Femur (tissue), 1 donor: ENCODE measurements at regions not wholly inside any gene's neighbourhood (a gene's known extent, or its start where the extent isn't known, plus 50 kb on each side); places are given as distances from the start of the nearest gene placed in this dataset.

Experiments used
- DNase-seq: peaks from one replicate; pipeline ENCODE4 v3.0.0-alpha.2; 2017

DNA sequence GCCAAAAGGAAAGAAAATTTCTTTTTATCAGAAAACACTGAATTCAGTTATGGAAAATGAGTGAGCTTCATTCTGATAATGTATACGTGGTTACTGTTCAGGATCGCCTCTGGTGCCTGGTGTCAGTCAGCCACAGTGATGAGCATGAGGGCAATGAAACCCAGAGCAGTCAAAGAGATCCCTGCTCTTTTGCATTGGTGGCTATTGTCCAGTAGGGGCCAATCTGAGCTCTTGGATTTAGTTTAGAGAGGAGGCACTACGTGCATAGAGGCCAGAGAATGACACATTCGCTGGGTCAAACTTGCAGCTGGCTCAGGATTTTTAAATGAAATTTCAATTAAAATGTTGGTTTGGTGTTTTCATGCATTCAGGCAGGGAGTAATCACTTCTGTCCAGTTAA lies 522.9 kb downstream of the TMEM182 start:
- DNase-seq = no peak

DNA sequence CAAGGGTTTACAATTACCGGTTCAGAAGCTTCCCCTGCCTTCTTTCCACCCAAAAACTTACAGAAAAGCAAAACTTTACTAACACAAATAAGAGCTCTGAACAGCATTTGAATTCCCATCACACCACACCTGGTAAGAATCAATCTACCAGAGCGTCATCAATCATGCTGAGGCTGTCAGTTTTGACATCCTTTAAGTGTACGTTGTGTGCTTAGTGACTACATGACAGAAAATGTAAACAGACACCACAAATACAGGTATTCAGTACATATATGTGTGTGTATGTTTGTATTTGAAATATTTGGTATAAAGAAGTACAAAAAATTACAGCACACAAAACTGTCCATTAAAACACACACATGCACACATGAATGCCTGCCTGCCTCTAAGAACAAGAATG lies 523.5 kb downstream of the TMEM182 start:
- DNase-seq = no peak

GRCh38 chr2:103287746-103288145 lies 525.9 kb downstream of the TMEM182 start:
- no peak for DNase-seq

GRCh38 chr2:103288696-103289095 lies 526.9 kb downstream of the TMEM182 start:
- DNase-seq = no peak

DNA sequence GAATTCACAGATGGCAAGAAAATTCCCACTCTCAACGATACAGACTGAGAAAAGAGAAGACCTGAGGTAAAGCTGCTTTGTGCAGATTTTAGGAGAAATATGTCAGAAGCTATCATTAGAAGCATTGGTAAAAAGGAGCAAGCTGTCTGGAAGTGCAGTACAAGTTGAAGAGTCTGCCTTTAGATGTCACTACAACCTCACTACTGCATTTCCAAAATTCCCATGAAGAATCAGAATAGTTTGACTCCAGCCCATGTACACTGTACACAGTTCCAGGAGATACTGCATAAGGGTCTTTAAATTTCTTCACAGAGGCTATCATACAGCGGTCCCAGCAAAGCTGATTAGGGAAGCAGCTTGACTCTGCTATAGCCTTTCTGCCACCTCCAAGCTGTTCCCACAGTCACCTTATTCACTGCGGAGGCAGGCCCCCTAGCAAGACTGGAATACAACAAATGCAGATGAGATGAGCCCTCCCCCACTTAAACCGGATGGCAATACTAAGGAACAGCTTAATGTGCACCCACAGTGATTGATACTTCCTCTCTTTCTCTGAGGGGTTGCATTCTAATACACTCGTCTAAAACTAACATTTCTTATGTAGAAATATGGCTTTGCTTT lies 527.4 kb downstream of the TMEM182 start:
- DNase-seq = no peak

- no peak for DNase-seq
These were observed 530.7 kb downstream of the TMEM182 start for GRCh38 chr2:103292573-103292972.

DNA sequence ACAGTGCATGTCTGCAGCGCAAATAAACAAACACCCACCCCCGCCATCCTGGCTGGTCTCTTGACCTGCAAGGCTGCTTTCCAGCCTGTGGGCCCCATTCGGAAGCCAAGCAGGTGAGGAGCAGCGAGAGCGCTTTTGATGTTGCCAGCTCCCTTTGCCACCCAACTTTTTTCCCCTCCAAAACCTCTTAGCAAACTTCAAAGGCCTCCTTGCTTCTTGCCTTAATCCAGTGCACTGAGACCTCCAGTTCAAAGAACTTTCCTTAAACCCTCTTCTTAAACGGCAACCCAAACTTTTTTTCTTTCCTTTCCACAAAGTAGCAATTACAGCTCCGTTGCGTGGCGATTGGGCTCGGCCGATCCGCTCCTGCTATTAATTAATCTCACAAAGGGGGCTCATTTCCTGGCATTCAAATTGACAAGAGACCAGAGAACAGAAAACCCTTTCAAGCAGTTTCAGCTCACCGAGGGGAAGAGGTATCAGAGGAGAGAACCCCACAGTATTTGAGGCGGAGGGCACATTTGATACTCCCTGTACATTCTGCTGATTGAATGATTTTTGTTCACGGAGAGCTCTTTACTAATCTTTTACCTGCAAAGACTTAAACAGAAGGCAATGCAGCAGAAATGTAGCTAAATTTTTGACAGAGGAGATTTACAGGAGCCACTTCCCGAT lies 531.4 kb downstream of the TMEM182 start:
- DNase-seq = no peak

- DNase-seq = no peak
These were observed 531.9 kb downstream of the TMEM182 start for GRCh38 chr2:103293742-103294077.

- no peak for DNase-seq
These were observed 532.6 kb downstream of the TMEM182 start for GRCh38 chr2:103294420-103294819.

GRCh38 chr2:103295591-103295990 lies 533.8 kb downstream of the TMEM182 start:
- DNase-seq = no peak

DNA sequence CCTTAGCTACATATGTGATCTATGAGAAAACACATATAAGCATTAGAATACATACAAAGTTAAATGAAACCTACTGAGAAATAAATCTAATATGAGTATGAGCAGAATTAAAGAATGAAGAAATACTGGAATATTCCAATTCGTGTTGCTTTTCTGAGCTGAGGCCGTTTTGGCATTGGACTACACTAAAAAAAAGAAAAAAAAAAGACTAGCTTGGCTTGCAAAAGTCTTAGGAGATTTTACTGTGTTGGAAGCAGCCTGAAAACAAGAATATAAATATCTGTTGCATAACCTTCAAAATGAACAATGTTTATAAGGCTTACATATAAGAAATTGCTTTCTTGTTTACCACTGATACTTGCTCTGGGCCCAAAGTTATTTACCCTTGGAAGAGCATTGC lies 562.8 kb downstream of the TMEM182 start:
- no peak for DNase-seq

DNA sequence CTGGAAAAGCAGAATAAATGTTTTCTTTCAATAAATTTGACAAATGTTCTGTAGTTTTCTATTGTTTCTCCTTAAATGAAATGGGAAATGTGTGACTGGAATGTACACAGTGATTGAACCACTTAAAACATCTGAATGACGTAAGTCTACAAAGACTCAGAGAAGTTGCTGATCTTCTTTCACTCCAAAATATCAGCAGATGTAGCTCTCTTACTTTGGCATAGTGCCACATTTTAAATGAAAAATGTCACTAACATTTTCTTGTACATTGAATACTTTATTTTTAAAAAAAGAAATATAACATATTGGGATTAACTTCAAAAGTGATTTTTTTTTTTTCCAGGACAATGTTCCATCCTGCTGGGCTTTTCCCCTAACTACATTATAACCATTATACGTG lies 565.6 kb downstream of the TMEM182 start:
- no peak for DNase-seq

DNA sequence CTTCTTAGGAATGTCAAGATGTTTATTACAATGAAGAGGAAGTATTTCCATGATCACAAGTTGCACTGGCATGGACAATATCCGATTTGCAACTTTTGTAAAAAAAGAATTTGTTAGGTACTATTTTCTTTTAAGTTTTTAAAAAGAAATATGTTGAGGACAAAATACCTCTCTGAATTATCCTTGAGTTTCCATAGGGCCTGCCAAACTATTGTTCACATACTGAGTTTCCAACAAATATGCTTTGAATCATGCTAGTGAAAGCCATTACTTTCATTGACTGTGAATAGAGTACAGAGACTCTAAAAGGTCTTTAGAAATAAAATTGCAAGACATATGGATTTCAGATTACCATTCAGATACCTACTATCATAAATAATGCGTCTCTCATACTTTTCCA lies 566.1 kb downstream of the TMEM182 start:
- no peak for DNase-seq

GRCh38 chr2:103335403-103335802 lies 573.6 kb downstream of the TMEM182 start:
- no peak for DNase-seq

GRCh38 chr2:103338819-103339218 lies 577.0 kb downstream of the TMEM182 start:
- no peak for DNase-seq

DNA sequence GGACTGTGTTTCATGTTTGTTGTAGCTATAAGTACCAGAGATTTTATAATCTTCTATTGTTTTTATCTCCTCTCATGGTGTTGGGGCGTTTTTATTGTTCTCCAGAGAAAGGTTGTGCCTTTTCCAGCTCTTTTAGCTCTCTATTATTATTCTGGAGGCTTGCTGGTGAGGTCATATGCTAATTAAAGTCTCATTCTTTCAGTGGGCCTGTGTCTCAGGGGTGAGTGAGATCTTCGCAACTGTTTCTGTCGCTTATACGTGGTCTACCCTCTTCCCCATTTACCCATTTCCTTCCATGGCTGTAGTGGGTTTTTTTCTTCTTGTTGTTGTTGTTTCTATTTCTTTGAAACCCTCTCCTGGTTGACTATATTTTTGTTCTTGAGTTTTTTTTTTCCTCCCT lies 584.9 kb downstream of the TMEM182 start:
- no peak for DNase-seq

- no peak for DNase-seq
These were observed 591.9 kb downstream of the TMEM182 start for GRCh38 chr2:103353774-103354173.

DNA sequence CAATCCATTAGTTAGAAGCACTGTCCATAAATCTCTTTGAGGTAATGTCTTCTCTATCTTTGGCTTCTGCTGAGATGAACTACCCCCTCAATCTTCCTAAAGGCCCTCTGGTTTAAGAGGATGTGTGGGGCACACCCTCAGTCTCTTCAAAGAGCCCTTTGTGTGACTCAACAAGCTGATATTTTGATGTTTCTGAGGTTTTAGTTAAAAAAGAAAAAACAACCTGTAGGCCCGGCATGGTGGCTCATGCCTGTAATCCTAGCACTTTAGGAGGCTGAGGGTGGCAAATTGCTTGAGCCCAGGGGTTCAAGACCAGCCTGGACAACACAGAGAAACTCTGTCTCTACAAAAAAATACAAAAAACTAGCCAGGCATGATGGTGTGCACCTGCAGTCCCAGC lies 593.5 kb downstream of the TMEM182 start:
- DNase-seq = no peak

GRCh38 chr2:103361712-103362111 lies 599.9 kb downstream of the TMEM182 start:
- no peak for DNase-seq

- DNase-seq = no peak
These were observed 601.8 kb downstream of the TMEM182 start for GRCh38 chr2:103363639-103364038.

DNA sequence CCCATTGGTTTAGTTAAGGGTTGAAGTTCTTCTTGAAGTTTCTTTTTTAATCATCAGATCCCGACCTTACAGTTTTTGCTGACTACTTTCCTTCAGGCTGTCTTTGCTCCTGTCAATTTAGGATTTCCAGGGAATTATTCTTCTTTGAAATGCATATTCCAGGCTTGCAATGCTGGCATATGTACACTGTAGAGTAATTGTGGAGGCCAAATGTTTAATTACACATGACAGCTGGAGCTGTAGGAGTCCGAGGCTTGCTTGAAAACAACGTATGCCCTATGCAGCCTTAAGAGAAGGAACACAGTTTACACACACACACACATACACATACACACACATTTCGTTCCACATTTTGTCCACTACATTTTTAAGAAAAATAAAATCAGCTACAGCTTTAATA lies 602.3 kb downstream of the TMEM182 start:
- DNase-seq = no peak

DNA sequence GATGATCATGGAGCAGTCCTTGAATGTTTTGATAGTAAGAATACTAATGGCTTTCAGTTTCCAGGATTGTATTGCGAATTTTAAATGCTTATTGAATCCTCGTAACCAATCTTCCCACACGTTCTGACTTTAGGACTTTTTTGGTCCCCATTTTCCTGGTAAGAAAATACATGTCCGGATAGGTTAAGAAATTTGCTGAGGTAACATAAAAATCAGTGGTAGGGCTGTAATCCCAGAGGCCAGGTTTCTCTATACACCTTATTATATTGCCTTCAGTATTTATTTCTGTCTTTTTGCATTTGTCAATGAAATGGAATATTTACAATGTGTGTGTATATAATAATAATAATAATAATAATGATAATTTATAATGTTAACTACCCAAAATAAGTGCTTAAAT lies 603.2 kb downstream of the TMEM182 start:
- DNase-seq = no peak

- no peak for DNase-seq
These were observed 606.0 kb downstream of the TMEM182 start for GRCh38 chr2:103367877-103368276.

GRCh38 chr2:103383541-103383940 lies 621.7 kb downstream of the TMEM182 start:
- DNase-seq = no peak

DNA sequence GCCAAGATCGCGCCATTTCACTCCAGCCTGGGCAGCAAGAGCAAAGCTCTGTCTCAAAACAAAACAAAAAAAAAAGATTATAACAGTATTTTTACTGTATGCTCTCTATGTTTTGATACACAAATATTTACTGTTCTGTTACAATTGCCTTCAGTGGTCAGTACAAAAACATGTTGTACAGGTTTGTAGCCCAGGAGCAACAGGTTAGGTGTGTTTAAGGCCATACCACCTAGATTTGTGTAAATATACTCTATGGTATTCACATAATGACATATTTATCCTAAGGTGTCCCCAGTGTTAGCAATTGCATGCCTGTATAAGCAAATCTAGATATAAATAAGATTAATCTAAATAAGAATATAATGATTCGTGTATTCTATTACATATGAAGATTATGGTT lies 625.0 kb downstream of the TMEM182 start:
- DNase-seq = no peak
